NCI-H510A treated with DMSO at 0.1 percent for 48 hours (cell line): ENCODE measurements at regions not wholly inside any gene's neighbourhood (a gene's known extent, or its start where the extent isn't known, plus 50 kb on each side); places are given as distances from the start of the nearest gene placed in this dataset.
A peak's percentile ranks its signal among the peaks of the same experiment; 100 is the strongest.

ENCODE experiments used
- DNase-seq: peaks from one replicate; lab custom pipeline; 2025; lab: John Stamatoyannopoulos, UW

GRCh38 chr18:75802681-75803080 is 375.2 kb upstream of the SMIM21 start:
- peak; percentile 78 for DNase-seq

- DNase-seq, result no peak
Observed at GRCh38 chr18:75801178-75801577, 373.7 kb upstream of the SMIM21 start.

GRCh38 chr18:75800331-75800648 is 372.8 kb upstream of the SMIM21 start:
- DNase-seq, result no peak

GRCh38 chr18:75799449-75800330 is 372.2 kb upstream of the SMIM21 start:
- DNase-seq, result no peak

- DNase-seq, result no peak
Observed at GRCh38 chr18:75797046-75797445, 369.5 kb upstream of the SMIM21 start.

- no peak for DNase-seq
Observed at GRCh38 chr18:75790796-75791195, 363.3 kb upstream of the SMIM21 start.

GRCh38 chr18:75790111-75790510 is 362.6 kb upstream of the SMIM21 start:
- DNase-seq, result no peak

- no peak for DNase-seq
Observed at GRCh38 chr18:75785834-75786233, 358.3 kb upstream of the SMIM21 start.

- no peak for DNase-seq
Observed at GRCh38 chr18:75785206-75785605, 357.7 kb upstream of the SMIM21 start.

- peak; percentile 86 for DNase-seq
Observed at GRCh38 chr18:75784390-75784789, 356.9 kb upstream of the SMIM21 start.

- peak; percentile 73 for DNase-seq
Observed at GRCh38 chr18:75783566-75784281, 356.2 kb upstream of the SMIM21 start.

GRCh38 chr18:75782826-75783225 is 355.3 kb upstream of the SMIM21 start:
- no peak for DNase-seq

GRCh38 chr18:75782204-75782603 is 354.7 kb upstream of the SMIM21 start:
- DNase-seq, result no peak

GRCh38 chr18:75779910-75780309 is 352.4 kb upstream of the SMIM21 start:
- DNase-seq, result no peak

GRCh38 chr18:75779450-75779849 is 351.9 kb upstream of the SMIM21 start:
- DNase-seq, result no peak

GRCh38 chr18:75777630-75778029 is 350.1 kb upstream of the SMIM21 start:
- no peak for DNase-seq

- no peak for DNase-seq
Observed at GRCh38 chr18:75775121-75775520, 347.6 kb upstream of the SMIM21 start.

GRCh38 chr18:75773618-75774017 is 346.1 kb upstream of the SMIM21 start:
- DNase-seq, result no peak

- no peak for DNase-seq
Observed at GRCh38 chr18:75762758-75763157, 335.3 kb upstream of the SMIM21 start.

GRCh38 chr18:75760208-75760607 is 332.7 kb upstream of the SMIM21 start:
- DNase-seq, result no peak

- DNase-seq, result no peak
Observed at GRCh38 chr18:75757951-75758350, 330.4 kb upstream of the SMIM21 start.

- peak; percentile 48 for DNase-seq
Observed at GRCh38 chr18:75754433-75754832, 326.9 kb upstream of the SMIM21 start.

GRCh38 chr18:75753753-75754152 is 326.2 kb upstream of the SMIM21 start:
- DNase-seq, result no peak
